ENCODE measurements at regions not wholly inside any gene's neighbourhood (a gene's known extent, or its start where the extent isn't known, plus 50 kb on each side); places are given as distances from the start of the nearest gene placed in this dataset.

GRCh38 chr12:32947206-32948067 lies 50.9 kb upstream of the PKP2 start:
- no peaks in the 10 kb centered on the region for H3K27me3 ChIP-seq (ENCODE audit: insufficient read depth, low read length)
- H3K9ac ChIP-seq (ENCODE audit: low read depth, low read length) = no peak overlapping the region
- no peaks in the 10 kb centered on the region for H3K36me3 ChIP-seq (ENCODE audit: insufficient read depth, low read length)
- 95% methylated on average over 4 of the region's 4 CpGs for WGBS
- H3K4me3 ChIP-seq (ENCODE audit: low read length) = no peak overlapping the region
- no peaks in the 10 kb centered on the region for H3K4me1 ChIP-seq (ENCODE audit: insufficient read depth, low read length)
- H3K27ac ChIP-seq (ENCODE audit: low read depth, low read length) = no peak overlapping the region
- H3K9me3 ChIP-seq (ENCODE audit: insufficient read depth, low read depth, low read length) = no peaks in the 10 kb centered on the region

DNA sequence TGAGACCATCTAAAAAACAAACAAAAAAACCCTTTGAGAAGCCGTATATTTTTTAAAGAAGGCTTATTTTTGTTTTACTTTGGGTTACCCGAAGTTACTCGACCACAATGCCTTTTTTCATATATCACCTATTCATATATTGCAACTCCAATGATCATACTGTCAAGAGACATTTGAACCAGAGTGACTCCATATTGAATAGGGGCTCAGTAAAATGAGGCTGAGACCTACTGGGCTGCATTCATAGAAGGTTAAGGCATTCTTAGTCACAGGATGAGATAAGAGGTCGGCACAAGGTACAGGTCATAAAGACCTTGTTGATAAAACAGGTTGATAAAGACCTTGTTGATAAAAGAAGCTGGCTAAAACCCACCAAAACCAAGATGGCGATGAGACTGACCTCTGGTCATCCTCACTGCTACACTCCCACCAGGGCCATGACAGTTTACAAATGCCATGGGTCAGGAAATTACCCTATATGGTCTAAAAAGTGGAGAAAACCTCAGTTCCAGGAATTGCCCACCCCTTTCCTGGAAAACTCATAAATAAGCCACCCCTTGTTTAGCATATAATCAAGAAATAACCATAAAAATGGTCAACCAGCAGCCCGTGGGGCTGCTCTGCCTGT lies 50.0 kb upstream of the PKP2 start:
- no peaks in the 10 kb centered on the region for H3K27me3 ChIP-seq (ENCODE audit: insufficient read depth, low read length)
- H3K9me3 ChIP-seq (ENCODE audit: insufficient read depth, low read depth, low read length) = no peaks in the 10 kb centered on the region
- H3K4me3 ChIP-seq (ENCODE audit: low read length) = no peak overlapping the region
- no peak overlapping the region for H3K27ac ChIP-seq (ENCODE audit: low read depth, low read length)
- H3K36me3 ChIP-seq (ENCODE audit: insufficient read depth, low read length) = no peaks in the 10 kb centered on the region
- WGBS = 85% methylated on average over 6 of the region's 6 CpGs
- H3K9ac ChIP-seq (ENCODE audit: low read depth, low read length) = no peak overlapping the region
- no peaks in the 10 kb centered on the region for H3K4me1 ChIP-seq (ENCODE audit: insufficient read depth, low read length)

Data from HUES64 (cell line).